HepG2 (cell line): ENCODE measurements at regions not wholly inside any gene's neighbourhood (a gene's known extent, or its start where the extent isn't known, plus 50 kb on each side); places are given as distances from the start of the nearest gene placed in this dataset.

Experiments
- ATM ChIP-seq: fragments of 450-650 bp; IDR thresholded peaks from 2 replicates; pipeline ENCODE4 v1.7.1; 2017; ENCODE audit warnings: mild to moderate bottlenecking, borderline replicate concordance
- BRD4 ChIP-seq: sonication (generic); formaldehyde crosslinking; IDR thresholded peaks from 2 replicates; pipeline ENCODE4 v1.4.0; 2020; ENCODE audit warnings: missing genetic modification reagents
- HMGA1 ChIP-seq: sonication (generic); formaldehyde crosslinking; conservative IDR thresholded peaks from 2 replicates; pipeline ENCODE4 v1.4.0; 2020; ENCODE audit warnings: missing genetic modification reagents
- HOXA5 ChIP-seq: sonication (generic); formaldehyde crosslinking; IDR thresholded peaks from 2 replicates; pipeline ENCODE4 v1.4.0; 2020; ENCODE audit warnings: missing genetic modification reagents
- KDM3A ChIP-seq: IDR thresholded peaks from 2 replicates; pipeline ENCODE4 v1.6.1; 2018; ENCODE audit warnings: low read depth, missing compliant biosample characterization
- MEIS1 ChIP-seq: sonication (generic); formaldehyde crosslinking; IDR thresholded peaks from 2 replicates; pipeline ENCODE4 v1.9.0; 2021; ENCODE audit warnings: mild to moderate bottlenecking, missing genetic modification reagents, moderate library complexity, borderline replicate concordance
- NR1H2 ChIP-seq: sonication (generic); formaldehyde crosslinking; IDR thresholded peaks from 2 replicates; pipeline ENCODE4 v1.8.1; 2022; ENCODE audit warnings: low read depth, missing genetic modification reagents, borderline replicate concordance
- RFXAP ChIP-seq: sonication (generic); formaldehyde crosslinking; IDR thresholded peaks from 2 replicates; pipeline ENCODE4 v1.4.0; 2020; ENCODE audit warnings: missing genetic modification reagents, borderline replicate concordance
- TCF7L2 ChIP-seq: IDR thresholded peaks from 2 replicates; pipeline ENCODE4 v1.6.1; 2011; ENCODE audit warnings: mild to moderate bottlenecking, low read depth, low read length, moderate library complexity
- YEATS4 ChIP-seq: sonication (generic); formaldehyde crosslinking; IDR thresholded peaks from 2 replicates; pipeline ENCODE4 v1.4.0; 2020; ENCODE audit warnings: missing genetic modification reagents, borderline replicate concordance
- ZBTB21 ChIP-seq: sonication (generic); formaldehyde crosslinking; IDR thresholded peaks from 2 replicates; pipeline ENCODE4 v1.4.0; 2020; ENCODE audit warnings: missing genetic modification reagents
- ZNF296 ChIP-seq: sonication (generic); formaldehyde crosslinking; conservative IDR thresholded peaks from 2 replicates; pipeline ENCODE4 v1.5.0; 2020; ENCODE audit warnings: mild to moderate bottlenecking, missing genetic modification reagents
- ZNF615 ChIP-seq: sonication (generic); formaldehyde crosslinking; IDR thresholded peaks from 2 replicates; pipeline ENCODE4 v1.5.0; 2020; ENCODE audit warnings: mild to moderate bottlenecking, missing genetic modification reagents, borderline replicate concordance
- ZNF678 ChIP-seq: sonication (generic); formaldehyde crosslinking; IDR thresholded peaks from 2 replicates; pipeline ENCODE4 v1.4.0; 2020; ENCODE audit warnings: mild to moderate bottlenecking, missing genetic modification reagents
- ZNF879 ChIP-seq: sonication (generic); formaldehyde crosslinking; IDR thresholded peaks from 2 replicates; pipeline ENCODE4 v1.8.1; 2023; ENCODE audit warnings: missing genetic modification reagents
- ZSCAN12 ChIP-seq: sonication (generic); formaldehyde crosslinking; IDR thresholded peaks from 2 replicates; pipeline ENCODE4 v1.9.0; 2021; ENCODE audit warnings: mild to moderate bottlenecking, missing genetic modification reagents
- TF ChIP-seq, protein P1 (sequence below): sonication (generic); formaldehyde crosslinking; conservative IDR thresholded peaks from 2 replicates; pipeline ENCODE4 v1.8.0; 2022; ENCODE audit warnings: low read depth, missing genetic modification reagents
- TF ChIP-seq, protein P2 (sequence below): sonication (generic); formaldehyde crosslinking; IDR thresholded peaks from 2 replicates; pipeline ENCODE4 v1.4.0; 2020; ENCODE audit warnings: mild to moderate bottlenecking, missing genetic modification reagents
- TF ChIP-seq, protein P3 (sequence below): sonication (generic); formaldehyde crosslinking; IDR thresholded peaks from 2 replicates; pipeline ENCODE4 v1.8.0; 2022; ENCODE audit warnings: mild to moderate bottlenecking, missing genetic modification reagents, borderline replicate concordance
- TF ChIP-seq, protein P4 (sequence below): sonication (generic); formaldehyde crosslinking; IDR thresholded peaks from 2 replicates; pipeline ENCODE4 v1.5.1; 2020; ENCODE audit warnings: missing genetic modification reagents, mild to moderate bottlenecking, borderline replicate concordance
- TF ChIP-seq, protein P5 (sequence below): sonication (generic); formaldehyde crosslinking; IDR thresholded peaks from 2 replicates; pipeline ENCODE4 v1.5.0; 2020; ENCODE audit warnings: missing genetic modification reagents
- TF ChIP-seq, protein P6 (sequence below): sonication (generic); formaldehyde crosslinking; IDR thresholded peaks from 2 replicates; pipeline ENCODE4 v1.8.1; 2023; ENCODE audit warnings: mild to moderate bottlenecking, moderate library complexity, missing genetic modification reagents

DNA sequence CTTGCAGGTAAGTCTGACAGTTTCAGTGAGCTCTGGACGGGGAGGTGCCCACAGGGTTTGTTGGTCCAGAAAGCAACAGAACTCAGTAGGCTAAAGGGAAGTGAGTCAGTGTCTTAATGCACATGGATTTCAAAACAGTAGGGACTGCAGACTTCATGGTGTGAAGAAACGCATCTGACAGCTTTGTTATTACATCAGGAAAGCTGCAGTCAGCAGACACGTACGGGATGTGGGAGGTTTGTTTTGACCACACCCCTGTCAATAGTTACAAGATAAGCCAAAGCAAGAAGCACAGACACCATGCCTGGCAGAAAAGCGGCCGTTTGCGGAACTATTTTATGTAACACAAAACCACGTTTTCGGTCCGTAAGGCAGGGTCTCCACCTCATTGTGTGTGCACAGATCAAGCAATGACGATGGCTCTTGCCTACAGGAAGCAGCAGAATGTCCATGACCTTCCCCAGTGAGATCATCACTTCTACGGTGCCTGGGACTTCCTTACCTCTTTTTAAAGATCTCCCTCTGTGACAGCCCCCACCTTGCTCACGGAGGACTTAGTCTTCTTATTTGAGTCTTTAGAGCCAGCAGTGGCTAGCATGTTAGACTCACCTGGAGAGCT lies 58.2 kb upstream of the FTH1 start (continued):
- TF ChIP-seq ZNF879 (no peak), NR1H2 (CRISPR knock-in tag) (no peak), YEATS4 (CRISPR knock-in tag) (peak; percentile 78; the same call in 1 of the 2 replicates), HMGA1 (no peak), ZNF678 (CRISPR knock-in tag) (no peak), ZSCAN12 (no peak), RFXAP (CRISPR knock-in tag) (peak; percentile 38; the same call in 1 of the 2 replicates), ATM (no peak), HOXA5 (CRISPR knock-in tag) (0 out of 2 replicates have a peak, but pooled peaks have one; percentile 37), MEIS1 (peak; percentile 67; the same call in 1 of the 2 replicates), ZNF296 (CRISPR knock-in tag) (no peak), ZBTB21 (peak; percentile 93), ZNF615 (no peak), TCF7L2 (no peak), BRD4 (no peak), KDM3A (no peak)
- TF ChIP-seq, protein P1, sequence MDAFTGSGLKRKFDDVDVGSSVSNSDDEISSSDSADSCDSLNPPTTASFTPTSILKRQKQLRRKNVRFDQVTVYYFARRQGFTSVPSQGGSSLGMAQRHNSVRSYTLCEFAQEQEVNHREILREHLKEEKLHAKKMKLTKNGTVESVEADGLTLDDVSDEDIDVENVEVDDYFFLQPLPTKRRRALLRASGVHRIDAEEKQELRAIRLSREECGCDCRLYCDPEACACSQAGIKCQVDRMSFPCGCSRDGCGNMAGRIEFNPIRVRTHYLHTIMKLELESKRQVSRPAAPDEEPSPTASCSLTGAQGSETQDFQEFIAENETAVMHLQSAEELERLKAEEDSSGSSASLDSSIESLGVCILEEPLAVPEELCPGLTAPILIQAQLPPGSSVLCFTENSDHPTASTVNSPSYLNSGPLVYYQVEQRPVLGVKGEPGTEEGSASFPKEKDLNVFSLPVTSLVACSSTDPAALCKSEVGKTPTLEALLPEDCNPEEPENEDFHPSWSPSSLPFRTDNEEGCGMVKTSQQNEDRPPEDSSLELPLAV = no peak
- TF ChIP-seq, protein P2, sequence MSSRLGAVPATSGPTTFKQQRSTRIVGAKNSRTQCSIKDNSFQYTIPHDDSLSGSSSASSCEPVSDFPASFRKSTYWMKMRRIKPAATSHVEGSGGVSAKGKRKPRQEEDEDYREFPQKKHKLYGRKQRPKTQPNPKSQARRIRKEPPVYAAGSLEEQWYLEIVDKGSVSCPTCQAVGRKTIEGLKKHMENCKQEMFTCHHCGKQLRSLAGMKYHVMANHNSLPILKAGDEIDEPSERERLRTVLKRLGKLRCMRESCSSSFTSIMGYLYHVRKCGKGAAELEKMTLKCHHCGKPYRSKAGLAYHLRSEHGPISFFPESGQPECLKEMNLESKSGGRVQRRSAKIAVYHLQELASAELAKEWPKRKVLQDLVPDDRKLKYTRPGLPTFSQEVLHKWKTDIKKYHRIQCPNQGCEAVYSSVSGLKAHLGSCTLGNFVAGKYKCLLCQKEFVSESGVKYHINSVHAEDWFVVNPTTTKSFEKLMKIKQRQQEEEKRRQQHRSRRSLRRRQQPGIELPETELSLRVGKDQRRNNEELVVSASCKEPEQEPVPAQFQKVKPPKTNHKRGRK (CRISPR knock-in tag) = no peak
- TF ChIP-seq, protein P3, sequence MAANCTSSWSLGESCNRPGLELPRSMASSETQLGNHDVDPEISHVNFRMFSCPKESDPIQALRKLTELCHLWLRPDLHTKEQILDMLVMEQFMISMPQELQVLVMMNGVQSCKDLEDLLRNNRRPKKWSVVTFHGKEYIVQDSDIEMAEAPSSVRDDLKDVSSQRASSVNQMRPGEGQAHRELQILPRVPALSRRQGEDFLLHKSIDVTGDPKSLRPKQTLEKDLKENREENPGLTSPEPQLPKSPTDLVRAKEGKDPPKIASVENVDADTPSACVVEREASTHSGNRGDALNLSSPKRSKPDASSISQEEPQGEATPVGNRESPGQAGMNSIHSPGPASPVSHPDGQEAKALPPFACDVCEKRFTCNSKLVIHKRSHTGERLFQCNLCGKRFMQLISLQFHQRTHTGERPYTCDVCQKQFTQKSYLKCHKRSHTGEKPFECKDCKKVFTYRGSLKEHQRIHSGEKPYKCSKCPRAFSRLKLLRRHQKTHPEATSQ = no peak
- TF ChIP-seq, protein P4, sequence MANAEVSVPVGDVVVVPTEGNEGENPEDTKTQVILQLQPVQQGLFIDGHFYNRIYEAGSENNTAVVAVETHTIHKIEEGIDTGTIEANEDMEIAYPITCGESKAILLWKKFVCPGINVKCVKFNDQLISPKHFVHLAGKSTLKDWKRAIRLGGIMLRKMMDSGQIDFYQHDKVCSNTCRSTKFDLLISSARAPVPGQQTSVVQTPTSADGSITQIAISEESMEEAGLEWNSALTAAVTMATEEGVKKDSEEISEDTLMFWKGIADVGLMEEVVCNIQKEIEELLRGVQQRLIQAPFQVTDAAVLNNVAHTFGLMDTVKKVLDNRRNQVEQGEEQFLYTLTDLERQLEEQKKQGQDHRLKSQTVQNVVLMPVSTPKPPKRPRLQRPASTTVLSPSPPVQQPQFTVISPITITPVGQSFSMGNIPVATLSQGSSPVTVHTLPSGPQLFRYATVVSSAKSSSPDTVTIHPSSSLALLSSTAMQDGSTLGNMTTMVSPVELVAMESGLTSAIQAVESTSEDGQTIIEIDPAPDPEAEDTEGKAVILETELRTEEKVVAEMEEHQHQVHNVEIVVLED (CRISPR knock-in tag) = no peak
- TF ChIP-seq, protein P5, sequence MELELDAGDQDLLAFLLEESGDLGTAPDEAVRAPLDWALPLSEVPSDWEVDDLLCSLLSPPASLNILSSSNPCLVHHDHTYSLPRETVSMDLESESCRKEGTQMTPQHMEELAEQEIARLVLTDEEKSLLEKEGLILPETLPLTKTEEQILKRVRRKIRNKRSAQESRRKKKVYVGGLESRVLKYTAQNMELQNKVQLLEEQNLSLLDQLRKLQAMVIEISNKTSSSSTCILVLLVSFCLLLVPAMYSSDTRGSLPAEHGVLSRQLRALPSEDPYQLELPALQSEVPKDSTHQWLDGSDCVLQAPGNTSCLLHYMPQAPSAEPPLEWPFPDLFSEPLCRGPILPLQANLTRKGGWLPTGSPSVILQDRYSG (CRISPR knock-in tag) = no peak
- TF ChIP-seq, protein P6, sequence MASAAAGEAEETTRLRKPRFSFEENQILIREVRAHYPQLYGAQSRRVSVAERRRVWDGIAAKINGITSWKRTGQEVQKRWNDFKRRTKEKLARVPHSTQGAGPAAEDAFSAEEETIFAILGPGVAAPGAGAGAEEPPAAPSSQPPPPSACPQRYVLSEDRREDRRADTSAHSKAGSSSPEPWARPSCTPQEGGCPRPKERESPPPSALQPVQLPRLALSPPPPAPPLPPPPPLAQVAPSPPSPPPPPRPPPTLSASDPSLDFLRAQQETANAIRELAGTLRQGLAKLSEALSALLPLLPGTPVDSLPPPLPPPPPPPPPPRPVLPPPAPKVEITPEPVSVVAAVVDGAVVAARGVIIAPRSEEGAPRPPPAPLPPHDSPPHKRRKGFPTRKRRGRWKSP (CRISPR knock-in tag) = peak; percentile 64; the same call in 1 of the 2 replicates
